ENCODE measurements at regions not wholly inside any gene's neighbourhood (a gene's known extent, or its start where the extent isn't known, plus 50 kb on each side); places are given as distances from the start of the nearest gene placed in this dataset.

- Histone ChIP-seq H3K27me3 (ENCODE audit: control insufficient read depth in 1 of 2, insufficient read depth in 1 of 2, low read length in 2 of 2) (no peaks in the 10 kb centered on the region), H3K79me1 (replicated peaks; ENCODE audit: low read length, poor library complexity, severe bottlenecking) (no peaks in the 10 kb centered on the region), H3K14ac (ENCODE audit: low read length in 2 of 2) (no peak overlapping the region), H3K9me3 (ENCODE audit: control insufficient read depth, low read length) (no peaks in the 10 kb centered on the region), H3K36me3 (ENCODE audit: control insufficient read depth in 1 of 2, insufficient read depth in 2 of 2, low read depth in 1 of 2, low read length in 2 of 2) (no peaks in the 10 kb centered on the region), H3K4me3 (ENCODE audit: insufficient read depth in 1 of 2, low read depth in 1 of 2, low read length in 2 of 2) (no peak overlapping the region), H4K91ac (ENCODE audit: low read length) (no peak overlapping the region), H2AK5ac (ENCODE audit: low read length, severe bottlenecking) (no peak overlapping the region), H2BK120ac (ENCODE audit: low read depth, low read length) (no peak overlapping the region), H2AFZ (ENCODE audit: low read depth, low read length) (no peak overlapping the region), H2BK5ac (ENCODE audit: low read depth, low read length, poor library complexity, severe bottlenecking) (no peak overlapping the region), H2BK15ac (ENCODE audit: low read depth, poor library complexity, severe bottlenecking) (no peak overlapping the region), H3K4me2 (ENCODE audit: low read length, poor library complexity, severe bottlenecking) (no peak overlapping the region), H3K27ac (ENCODE audit: low read length, poor library complexity, severe bottlenecking) (no peak overlapping the region), H3K4ac (ENCODE audit: low read depth in 1 of 2, low read length in 2 of 2) (no peak overlapping the region), H3K9ac (ENCODE audit: low read length) (no peak overlapping the region), H4K8ac (ENCODE audit: low read length) (no peak overlapping the region), H3K4me1 (ENCODE audit: control insufficient read depth, insufficient read depth, low read depth, low read length) (no peaks in the 10 kb centered on the region), H3K23ac (ENCODE audit: low read length in 2 of 2) (no peak overlapping the region), H3K18ac (ENCODE audit: low read depth in 1 of 2, low read length in 2 of 2) (no peak overlapping the region), H2BK12ac (ENCODE audit: low read length in 2 of 2) (no peak overlapping the region)
- DNase-seq, result no peak
Observed at GRCh38 chr5:144011388-144011787, 159.1 kb downstream of the YIPF5 start.

GRCh38 chr5:144013816-144014215 lies 156.6 kb downstream of the YIPF5 start:
- Histone ChIP-seq H2BK12ac (ENCODE audit: low read length in 2 of 2) (no peak overlapping the region), H3K79me1 (replicated peaks; ENCODE audit: low read length, poor library complexity, severe bottlenecking) (no peaks in the 10 kb centered on the region), H3K27ac (ENCODE audit: low read length, poor library complexity, severe bottlenecking) (no peak overlapping the region), H3K23ac (ENCODE audit: low read length in 2 of 2) (no peak overlapping the region), H2AK5ac (ENCODE audit: low read length, severe bottlenecking) (no peak overlapping the region), H4K8ac (ENCODE audit: low read length) (no peak overlapping the region), H3K36me3 (ENCODE audit: control insufficient read depth in 1 of 2, insufficient read depth in 2 of 2, low read depth in 1 of 2, low read length in 2 of 2) (no peaks in the 10 kb centered on the region), H3K9me3 (ENCODE audit: control insufficient read depth, low read length) (no peaks in the 10 kb centered on the region), H3K27me3 (ENCODE audit: control insufficient read depth in 1 of 2, insufficient read depth in 1 of 2, low read length in 2 of 2) (no peaks in the 10 kb centered on the region), H3K14ac (ENCODE audit: low read length in 2 of 2) (no peak overlapping the region), H3K9ac (ENCODE audit: low read length) (no peak overlapping the region), H3K4me1 (ENCODE audit: control insufficient read depth, insufficient read depth, low read depth, low read length) (no peaks in the 10 kb centered on the region), H3K4ac (ENCODE audit: low read depth in 1 of 2, low read length in 2 of 2) (no peak overlapping the region), H4K91ac (ENCODE audit: low read length) (no peak overlapping the region), H2BK5ac (ENCODE audit: low read depth, low read length, poor library complexity, severe bottlenecking) (no peak overlapping the region), H2BK120ac (ENCODE audit: low read depth, low read length) (no peak overlapping the region), H2BK15ac (ENCODE audit: low read depth, poor library complexity, severe bottlenecking) (no peak overlapping the region), H3K4me3 (ENCODE audit: insufficient read depth in 1 of 2, low read depth in 1 of 2, low read length in 2 of 2) (no peak overlapping the region), H2AFZ (ENCODE audit: low read depth, low read length) (no peak overlapping the region), H3K4me2 (ENCODE audit: low read length, poor library complexity, severe bottlenecking) (no peak overlapping the region), H3K18ac (ENCODE audit: low read depth in 1 of 2, low read length in 2 of 2) (no peak overlapping the region)
- WGBS, result 83% methylated on average over 2 of the region's 2 CpGs
- no peak for DNase-seq

GRCh38 chr5:144015961-144016360 lies 154.5 kb downstream of the YIPF5 start:
- Histone ChIP-seq H2BK120ac (ENCODE audit: low read depth, low read length) (no peak overlapping the region), H3K18ac (ENCODE audit: low read depth in 1 of 2, low read length in 2 of 2) (no peak overlapping the region), H2AFZ (ENCODE audit: low read depth, low read length) (no peak overlapping the region), H4K91ac (ENCODE audit: low read length) (no peak overlapping the region), H3K23ac (ENCODE audit: low read length in 2 of 2) (no peak overlapping the region), H3K9ac (ENCODE audit: low read length) (no peak overlapping the region), H4K8ac (ENCODE audit: low read length) (no peak overlapping the region), H3K36me3 (ENCODE audit: control insufficient read depth in 1 of 2, insufficient read depth in 2 of 2, low read depth in 1 of 2, low read length in 2 of 2) (no peaks in the 10 kb centered on the region), H2AK5ac (ENCODE audit: low read length, severe bottlenecking) (no peak overlapping the region), H3K14ac (ENCODE audit: low read length in 2 of 2) (no peak overlapping the region), H3K4me2 (ENCODE audit: low read length, poor library complexity, severe bottlenecking) (no peak overlapping the region), H3K4ac (ENCODE audit: low read depth in 1 of 2, low read length in 2 of 2) (no peak overlapping the region), H3K9me3 (ENCODE audit: control insufficient read depth, low read length) (no peaks in the 10 kb centered on the region), H2BK15ac (ENCODE audit: low read depth, poor library complexity, severe bottlenecking) (no peak overlapping the region), H3K4me3 (ENCODE audit: insufficient read depth in 1 of 2, low read depth in 1 of 2, low read length in 2 of 2) (no peak overlapping the region), H3K27ac (ENCODE audit: low read length, poor library complexity, severe bottlenecking) (no peak overlapping the region), H3K4me1 (ENCODE audit: control insufficient read depth, insufficient read depth, low read depth, low read length) (no peaks in the 10 kb centered on the region), H2BK12ac (ENCODE audit: low read length in 2 of 2) (no peak overlapping the region), H3K79me1 (replicated peaks; ENCODE audit: low read length, poor library complexity, severe bottlenecking) (no peaks in the 10 kb centered on the region), H2BK5ac (ENCODE audit: low read depth, low read length, poor library complexity, severe bottlenecking) (no peak overlapping the region), H3K27me3 (ENCODE audit: control insufficient read depth in 1 of 2, insufficient read depth in 1 of 2, low read length in 2 of 2) (no peaks in the 10 kb centered on the region)
- WGBS, result 80% methylated on average over 2 of the region's 3 CpGs
- DNase-seq, result no peak

- Histone ChIP-seq H3K14ac (ENCODE audit: low read length in 2 of 2) (no peak overlapping the region), H3K18ac (ENCODE audit: low read depth in 1 of 2, low read length in 2 of 2) (no peak overlapping the region), H3K23ac (ENCODE audit: low read length in 2 of 2) (no peak overlapping the region), H3K79me1 (replicated peaks; ENCODE audit: low read length, poor library complexity, severe bottlenecking) (no peaks in the 10 kb centered on the region), H2BK15ac (ENCODE audit: low read depth, poor library complexity, severe bottlenecking) (no peak overlapping the region), H3K36me3 (ENCODE audit: control insufficient read depth in 1 of 2, insufficient read depth in 2 of 2, low read depth in 1 of 2, low read length in 2 of 2) (no peaks in the 10 kb centered on the region), H4K8ac (ENCODE audit: low read length) (no peak overlapping the region), H3K4ac (ENCODE audit: low read depth in 1 of 2, low read length in 2 of 2) (no peak overlapping the region), H3K4me1 (ENCODE audit: control insufficient read depth, insufficient read depth, low read depth, low read length) (no peaks in the 10 kb centered on the region), H3K4me3 (ENCODE audit: insufficient read depth in 1 of 2, low read depth in 1 of 2, low read length in 2 of 2) (no peak overlapping the region), H3K27me3 (ENCODE audit: control insufficient read depth in 1 of 2, insufficient read depth in 1 of 2, low read length in 2 of 2) (no peaks in the 10 kb centered on the region), H4K91ac (ENCODE audit: low read length) (no peak overlapping the region), H2AK5ac (ENCODE audit: low read length, severe bottlenecking) (no peak overlapping the region), H3K9me3 (ENCODE audit: control insufficient read depth, low read length) (no peaks in the 10 kb centered on the region), H3K4me2 (ENCODE audit: low read length, poor library complexity, severe bottlenecking) (no peak overlapping the region), H2BK12ac (ENCODE audit: low read length in 2 of 2) (no peak overlapping the region), H2AFZ (ENCODE audit: low read depth, low read length) (no peak overlapping the region), H3K9ac (ENCODE audit: low read length) (no peak overlapping the region), H2BK120ac (ENCODE audit: low read depth, low read length) (no peak overlapping the region), H3K27ac (ENCODE audit: low read length, poor library complexity, severe bottlenecking) (no peak overlapping the region), H2BK5ac (ENCODE audit: low read depth, low read length, poor library complexity, severe bottlenecking) (no peak overlapping the region)
- no peak for DNase-seq
- 95% methylated on average over 6 of the region's 7 CpGs for WGBS
Observed at GRCh38 chr5:144017119-144017518, 153.3 kb downstream of the YIPF5 start.

Data from mesenchymal stem cell (in vitro differentiated cells and primary cell).